ENCODE measurements at regions not wholly inside any gene's neighbourhood (a gene's known extent, or its start where the extent isn't known, plus 50 kb on each side); places are given as distances from the start of the nearest gene placed in this dataset.

DNA sequence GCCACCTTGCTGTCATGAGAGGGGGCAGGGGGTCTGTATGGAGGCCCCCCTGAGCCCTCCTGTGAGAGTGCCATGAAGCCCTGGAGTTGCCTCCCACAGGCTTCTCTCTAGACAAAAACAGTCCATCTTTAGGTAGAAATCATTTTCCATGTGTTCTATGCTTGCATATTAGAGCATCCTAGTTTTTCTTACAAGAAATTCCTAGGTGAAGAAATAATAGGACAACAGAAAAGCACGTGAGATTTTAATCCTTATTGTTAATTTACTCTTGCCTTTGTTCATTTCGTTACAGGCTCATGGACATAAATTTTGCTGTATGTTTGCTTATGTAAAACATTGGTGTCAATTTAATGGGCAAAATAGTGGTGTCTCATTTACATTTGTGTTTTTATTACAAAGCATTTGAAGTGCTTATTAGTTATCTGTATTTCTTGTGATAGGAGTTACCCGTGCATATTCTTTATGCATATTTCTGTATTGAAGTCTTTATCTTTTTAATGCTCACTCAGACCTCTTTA, 336.9 kb upstream of the RAB6C start:
- no peak for DNase-seq (ENCODE audit: low read depth)

DNA sequence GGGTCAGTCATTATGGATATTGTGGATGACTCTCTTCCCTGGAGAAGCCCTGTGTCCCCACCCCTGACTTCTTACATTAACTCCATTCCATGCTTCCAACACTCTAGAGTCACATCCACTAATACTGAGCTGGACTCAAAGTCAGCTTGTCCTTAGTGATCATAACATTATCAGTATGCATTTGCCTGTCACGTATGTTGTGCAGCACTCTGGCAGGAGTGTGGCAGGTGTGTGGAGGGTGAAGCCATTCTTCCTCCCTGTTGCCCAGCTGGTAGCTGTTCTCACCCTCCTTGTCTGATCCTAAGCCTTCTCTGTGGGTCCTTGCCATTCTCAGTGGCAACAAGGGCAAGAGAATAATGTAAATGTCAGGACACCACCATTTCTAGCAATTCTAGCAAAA, 334.1 kb upstream of the RAB6C start:
- DNase-seq (ENCODE audit: low read depth) = no peak

DNA sequence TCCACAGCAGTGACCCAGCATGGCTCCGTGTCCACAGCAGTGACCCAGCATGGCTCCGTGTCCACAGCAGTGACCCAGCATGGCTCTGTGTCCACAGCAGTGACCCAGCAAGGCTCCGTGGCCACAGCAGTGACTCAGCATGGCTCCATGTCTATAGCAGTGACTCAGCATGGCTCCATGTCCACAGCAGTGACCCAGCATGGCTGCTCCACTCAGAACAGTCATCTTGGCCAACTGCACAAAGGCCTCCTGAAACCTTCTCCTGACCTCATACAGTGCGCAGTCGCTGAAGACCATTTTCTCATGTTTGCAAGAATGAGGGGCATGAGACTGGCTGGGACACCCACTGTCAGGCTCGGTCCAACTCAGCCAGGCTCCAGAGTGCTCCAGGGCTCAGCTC, 333.4 kb upstream of the RAB6C start:
- no peak for DNase-seq (ENCODE audit: low read depth)

DNA sequence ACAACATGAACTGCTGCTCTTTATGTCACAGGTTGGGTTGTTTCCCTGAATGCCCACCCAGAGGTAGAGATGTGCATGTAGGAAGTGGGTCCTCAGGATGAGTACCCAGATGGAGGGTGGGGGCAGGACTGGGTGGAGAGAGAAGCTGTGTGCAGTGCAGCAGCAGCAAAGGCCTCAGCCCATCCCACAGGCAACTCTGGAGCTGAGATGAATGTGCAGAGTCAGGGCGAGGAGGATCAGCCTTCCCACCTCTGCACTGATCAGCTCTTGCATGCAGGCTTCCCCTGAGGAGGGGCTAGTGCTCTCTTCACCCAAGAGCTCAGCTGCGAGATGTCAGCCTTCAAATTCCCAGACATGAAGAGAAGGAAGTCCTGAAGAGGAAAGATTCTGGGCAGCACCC, 326.2 kb upstream of the RAB6C start:
- no peak for DNase-seq (ENCODE audit: low read depth)

DNA sequence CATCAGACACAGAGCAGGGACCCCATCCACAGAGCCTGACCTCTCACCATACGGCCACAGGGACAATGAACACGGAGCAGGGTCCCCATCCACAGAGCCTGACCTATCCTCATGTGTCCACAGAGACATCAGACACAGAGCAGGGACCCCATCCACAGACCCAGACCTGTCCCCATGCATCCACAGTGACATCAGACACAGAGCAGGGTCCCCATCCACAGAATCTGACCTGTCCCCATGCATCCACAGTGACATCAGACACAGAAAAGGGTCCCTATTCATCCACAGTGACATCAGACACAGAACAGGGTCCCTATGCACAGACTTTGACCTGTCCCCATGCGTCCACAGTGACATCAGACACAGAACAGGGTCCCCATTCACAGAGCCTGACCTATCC, 325.1 kb upstream of the RAB6C start:
- no peak for DNase-seq (ENCODE audit: low read depth)

DNA sequence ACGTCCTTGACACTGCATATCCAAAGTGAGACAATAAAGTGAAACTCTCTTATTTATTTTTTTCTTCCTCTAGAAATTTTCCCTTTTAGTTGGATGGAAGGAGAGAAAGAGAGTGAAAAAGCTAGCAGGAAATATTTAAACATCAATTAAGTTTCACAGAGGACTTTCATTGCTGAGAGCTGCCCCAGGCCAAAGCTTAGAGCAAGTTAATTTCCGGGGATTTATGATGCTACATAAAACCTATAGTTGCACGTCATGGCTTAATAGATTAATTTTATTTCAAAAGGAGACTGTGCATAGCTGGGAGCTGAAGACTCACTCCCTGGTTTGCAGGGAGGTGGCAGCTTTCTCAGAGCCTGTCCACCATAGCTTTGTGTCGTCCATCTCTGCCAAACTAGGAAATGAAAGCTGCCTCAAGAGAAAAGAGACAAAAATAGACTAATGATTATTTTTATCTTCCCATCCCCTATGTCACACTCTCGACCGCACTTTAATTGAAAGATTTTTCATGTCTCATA, 323.3 kb upstream of the RAB6C start:
- no peak for DNase-seq (ENCODE audit: low read depth)

DNA sequence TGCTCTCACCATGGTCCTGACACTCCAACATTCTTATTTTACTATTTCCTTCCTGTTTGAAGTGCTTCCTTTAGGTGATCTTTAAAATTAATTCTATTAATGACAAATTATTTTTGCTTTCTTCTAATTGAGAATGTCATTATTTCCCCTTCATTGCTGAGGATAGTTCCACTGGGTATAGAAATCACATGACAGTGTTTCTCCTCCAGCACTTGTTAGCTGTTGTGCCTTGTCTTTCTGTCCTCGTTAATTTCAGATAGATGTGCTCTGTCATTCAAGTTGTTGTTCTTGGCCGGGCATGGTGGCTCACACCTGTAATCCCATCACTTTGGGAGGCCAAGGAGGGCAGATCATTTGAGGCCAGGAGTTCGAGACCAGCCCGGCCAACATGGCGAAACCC, 321.0 kb upstream of the RAB6C start:
- no peak for DNase-seq (ENCODE audit: low read depth)

DNA sequence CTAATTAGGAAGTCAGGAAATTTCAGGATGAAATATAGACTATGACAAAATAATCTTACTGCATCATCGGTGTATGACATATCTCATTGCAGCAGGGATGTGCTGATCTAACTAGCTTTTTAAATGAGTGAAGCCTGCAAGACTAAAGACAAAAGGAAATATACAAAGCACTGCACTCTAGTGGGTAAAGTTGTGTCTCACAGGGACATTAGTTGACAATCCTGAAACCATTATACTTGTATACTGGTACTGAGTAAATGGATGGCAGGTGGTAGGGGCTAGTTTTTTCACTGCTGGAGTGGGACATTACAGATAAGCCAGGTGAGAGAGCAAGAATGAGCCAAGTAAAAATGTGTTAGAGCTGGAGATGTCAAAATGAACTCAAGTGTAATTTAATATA, 317.5 kb upstream of the RAB6C start:
- no peak for DNase-seq (ENCODE audit: low read depth)

DNA sequence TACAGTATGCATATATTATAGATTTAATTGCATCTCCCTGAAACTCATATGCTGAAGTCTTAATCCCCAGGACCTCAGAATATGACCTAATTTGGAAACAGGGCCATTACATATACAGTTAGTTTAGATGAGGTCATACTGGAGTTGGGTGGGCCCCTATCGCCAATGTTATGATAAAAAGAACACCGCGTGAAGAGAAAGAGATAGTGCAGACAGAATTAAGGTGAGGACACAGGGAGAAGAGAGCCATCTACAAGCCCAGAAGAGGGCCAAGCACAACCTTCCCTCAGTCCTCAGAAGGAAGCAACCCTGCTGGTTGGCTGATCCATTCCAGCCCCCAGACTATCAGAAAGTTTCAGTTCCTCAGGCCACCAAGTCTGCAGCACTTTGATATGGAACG, 311.9 kb upstream of the RAB6C start:
- no peak for DNase-seq (ENCODE audit: low read depth)

DNA sequence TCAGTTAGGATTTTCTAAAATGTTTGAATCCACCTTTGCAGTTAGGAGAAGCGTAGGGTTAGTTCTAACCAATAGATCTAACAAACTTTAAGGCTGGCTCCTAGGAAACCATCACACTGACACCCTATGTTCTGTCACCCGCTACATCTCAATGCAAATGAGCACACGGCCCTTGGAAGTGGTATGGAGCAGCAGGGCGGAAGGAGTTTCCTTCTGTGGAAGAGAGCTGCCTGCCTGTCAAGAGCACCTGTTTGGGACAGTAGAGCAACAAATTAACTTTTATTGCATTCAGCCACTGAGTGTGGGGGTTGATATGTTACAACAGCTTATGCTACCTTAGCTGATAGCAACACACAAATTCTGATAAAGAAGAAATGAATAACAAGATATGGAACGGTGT, 306.9 kb upstream of the RAB6C start:
- DNase-seq (ENCODE audit: low read depth) = no peak

DNA sequence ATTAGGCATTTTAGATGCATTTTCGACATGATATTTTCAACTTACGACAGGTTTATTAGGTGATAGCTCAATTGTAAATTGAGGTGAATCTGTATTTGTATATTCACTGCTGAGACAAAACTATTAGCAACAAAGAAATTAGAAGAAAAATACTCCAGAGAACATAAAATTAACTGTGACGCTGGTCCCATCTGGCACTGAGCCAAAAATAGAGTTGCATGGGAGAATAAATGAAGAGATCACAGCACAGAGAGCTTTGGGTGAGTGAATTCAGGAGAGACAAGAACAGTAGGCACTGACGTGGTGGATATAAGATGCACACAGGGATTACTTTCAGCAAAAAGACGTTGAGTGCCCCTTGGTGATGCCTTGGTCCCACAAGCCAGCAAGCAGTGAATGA, 306.2 kb upstream of the RAB6C start:
- DNase-seq (ENCODE audit: low read depth) = no peak

DNA sequence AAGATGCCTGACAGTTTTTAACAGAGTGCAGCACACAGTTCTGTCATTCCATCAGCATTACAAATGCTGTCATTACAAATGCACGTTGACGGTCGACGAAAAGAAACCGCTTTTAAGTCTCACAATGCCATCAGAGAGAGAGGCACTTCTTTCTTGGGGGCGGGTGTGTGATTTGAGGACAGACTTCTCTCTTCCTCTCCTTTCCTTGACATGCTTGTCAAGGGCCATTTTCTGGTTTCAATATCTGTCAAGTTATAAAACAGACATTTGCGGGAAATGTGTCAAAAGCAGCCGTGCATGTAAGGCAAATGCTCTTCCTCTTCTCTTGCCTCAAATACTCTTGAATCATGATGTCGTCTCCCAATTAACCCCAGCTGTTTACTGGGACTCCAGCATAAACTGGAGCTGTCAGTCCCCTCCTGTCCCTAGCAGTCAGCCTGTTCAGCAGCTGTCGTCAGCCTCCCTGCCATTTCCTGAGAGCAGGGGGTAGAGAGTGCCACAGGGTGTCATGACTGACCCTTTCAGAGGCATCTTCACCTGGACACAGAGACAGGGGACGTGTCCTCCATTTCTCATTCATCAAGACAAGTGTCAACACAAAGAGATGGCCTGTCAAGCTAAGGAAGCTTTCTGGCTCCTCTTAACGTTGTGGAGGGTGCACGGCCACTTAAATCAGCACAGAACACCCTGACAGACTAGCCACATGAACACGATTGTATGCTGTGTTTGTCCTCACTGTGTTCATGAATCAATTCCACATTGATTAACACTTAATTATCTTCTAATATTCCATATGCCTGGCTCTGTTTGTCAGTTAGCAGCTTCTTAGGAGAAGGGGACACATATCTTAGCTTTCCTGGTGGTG, 305.4 kb upstream of the RAB6C start:
- DNase-seq (ENCODE audit: low read depth) = no peak

DNA sequence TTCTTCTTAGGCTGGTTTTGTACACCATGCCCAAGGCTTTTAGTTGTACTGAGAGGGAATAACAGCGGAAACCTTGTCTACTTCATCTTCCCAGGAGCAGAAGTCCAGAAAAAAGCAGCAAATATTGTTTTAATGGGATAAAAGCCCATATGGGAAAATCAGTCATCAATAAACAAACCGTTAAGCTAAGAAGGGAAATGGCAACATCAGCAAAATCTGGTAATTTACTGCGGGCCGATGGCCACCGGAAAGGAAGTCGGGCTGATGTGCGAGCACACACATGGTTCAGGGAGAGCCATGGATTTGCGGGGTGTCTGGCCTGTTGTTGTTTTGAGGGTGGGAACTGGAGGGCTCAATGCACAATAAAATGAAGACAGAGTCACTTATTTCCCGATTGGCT, 300.7 kb upstream of the RAB6C start:
- no peak for DNase-seq (ENCODE audit: low read depth)

DNA sequence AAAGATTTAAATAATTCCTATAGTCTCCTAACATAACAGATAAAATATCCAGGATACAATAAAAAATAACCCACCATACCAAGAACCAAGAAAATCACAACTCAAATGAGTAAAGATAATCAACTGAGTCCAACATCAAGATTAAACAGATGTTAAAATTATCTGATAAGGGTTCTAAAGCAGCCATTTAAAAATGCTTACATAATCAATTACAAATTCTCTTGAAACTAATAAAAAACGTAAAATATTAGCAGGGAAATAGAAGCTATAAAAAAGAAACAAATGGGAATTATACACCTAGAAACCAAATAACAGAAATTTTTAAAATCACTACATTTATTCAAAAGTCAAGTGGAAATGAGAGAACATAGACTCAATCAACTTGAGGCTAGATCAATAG, 297.7 kb upstream of the RAB6C start:
- no peak for DNase-seq (ENCODE audit: low read depth)

DNA sequence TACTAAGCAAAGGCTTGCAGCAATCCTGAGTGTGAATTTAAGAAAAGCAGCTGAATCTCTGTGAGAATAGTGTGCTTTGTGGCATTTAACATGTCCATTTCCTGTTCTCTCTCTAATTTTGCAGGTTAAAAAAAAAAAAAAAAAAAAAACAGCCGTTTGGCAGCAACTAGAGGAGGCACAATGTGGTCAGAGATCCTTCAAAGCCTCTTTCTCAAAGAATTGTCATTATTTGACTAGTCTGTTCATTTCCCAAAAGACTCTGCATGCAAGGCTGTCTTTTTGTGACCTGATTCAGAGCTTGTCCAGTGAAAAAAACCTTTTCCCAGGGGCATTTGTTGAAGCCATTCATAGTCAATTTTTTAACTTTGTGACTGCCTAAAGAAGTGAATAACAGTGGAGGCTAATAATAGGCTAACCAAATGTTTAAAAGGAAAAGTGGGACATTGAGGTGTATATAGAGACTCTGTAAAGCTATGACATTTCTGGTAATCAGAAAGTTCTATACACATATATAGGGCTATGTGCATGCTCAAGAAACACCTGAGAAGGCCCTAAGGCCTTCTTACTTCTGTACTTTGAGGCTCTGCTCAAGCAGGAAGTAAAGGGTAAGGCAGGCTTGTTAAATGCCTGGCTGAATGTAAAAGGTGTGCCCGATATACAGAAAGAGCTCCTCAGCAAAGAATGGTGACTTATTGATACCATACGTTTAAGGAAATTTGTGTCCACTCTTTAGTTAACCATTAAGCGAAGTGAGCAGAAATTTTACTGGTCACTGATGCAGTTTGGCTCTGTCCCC, 289.6 kb upstream of the RAB6C start:
- no peak for DNase-seq (ENCODE audit: low read depth)

DNA sequence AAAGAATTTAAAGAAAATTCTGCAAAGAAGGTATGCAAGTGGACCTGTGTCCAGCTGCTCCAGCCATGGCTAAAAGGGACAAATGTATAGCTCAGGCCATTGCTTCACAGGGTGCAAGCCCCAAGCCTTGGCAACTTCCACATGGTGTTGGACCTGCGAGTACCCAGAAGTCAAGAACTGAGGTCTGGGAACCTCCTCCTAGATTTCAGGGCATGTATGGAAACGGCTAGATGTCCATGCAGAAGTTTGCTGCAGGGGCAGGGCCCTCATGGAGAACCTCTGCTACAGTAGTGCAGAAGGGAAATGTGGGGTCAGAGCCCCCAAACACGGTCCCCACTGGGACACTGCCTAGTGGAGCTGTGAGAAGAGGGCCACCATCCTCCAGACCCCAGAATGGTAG, 284.0 kb upstream of the RAB6C start:
- DNase-seq (ENCODE audit: low read depth) = no peak

DNA sequence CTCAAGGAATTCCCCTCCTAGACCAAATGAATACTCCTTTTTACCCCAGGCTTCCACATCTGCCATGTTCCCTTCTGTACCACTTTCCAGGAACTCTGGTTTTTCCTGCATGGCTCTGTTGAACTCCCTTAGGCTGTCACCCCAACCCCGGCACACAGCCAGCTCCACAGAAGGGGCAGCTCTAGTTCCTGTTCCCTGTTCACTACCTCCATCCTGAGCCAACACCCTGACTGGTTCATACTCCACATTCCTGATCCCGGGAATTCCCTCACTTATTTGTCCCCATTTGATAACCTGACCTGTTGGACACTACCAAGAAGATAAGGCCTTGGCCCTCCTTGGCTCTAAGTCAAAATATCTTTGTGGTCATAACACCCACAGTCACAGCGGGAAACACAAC, 280.9 kb upstream of the RAB6C start:
- no peak for DNase-seq (ENCODE audit: low read depth)

DNA sequence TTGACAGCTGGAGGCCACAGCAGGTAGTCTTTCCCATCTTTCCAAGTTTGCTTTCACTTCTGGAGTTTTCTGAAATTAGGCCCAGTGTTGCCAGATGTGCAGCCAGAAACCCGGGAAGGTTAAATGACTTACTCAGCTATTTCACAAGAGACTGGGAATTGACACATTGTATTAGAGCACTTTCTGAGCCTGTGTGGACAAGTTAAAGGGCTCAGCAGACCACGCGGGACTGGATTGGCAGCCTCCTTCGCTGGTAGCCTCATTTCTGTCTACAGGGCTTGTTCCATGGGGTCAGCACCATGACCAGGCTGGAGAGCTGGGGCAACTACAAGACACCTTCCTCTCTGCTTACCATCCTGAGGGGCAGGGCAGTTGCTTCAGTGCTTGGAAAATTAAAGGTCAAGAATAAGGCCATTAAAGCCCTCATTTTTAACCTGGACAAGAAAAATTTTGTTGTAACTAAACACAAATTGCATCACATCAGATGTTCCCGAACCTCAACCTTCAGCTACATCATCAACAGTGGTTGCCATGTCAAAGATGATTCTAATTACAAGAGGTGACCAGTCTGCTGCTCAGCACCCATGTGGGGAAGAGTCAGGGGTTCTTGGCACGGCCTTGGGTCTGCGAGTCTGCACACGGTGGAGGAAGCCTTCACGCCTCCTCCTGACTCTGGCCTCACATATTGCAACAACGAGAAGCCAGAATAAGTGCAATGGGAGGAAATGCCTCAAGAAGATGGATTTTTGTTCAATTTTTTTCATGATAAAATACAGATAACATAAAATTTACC, 279.5 kb upstream of the RAB6C start:
- no peak for DNase-seq (ENCODE audit: low read depth)

DNA sequence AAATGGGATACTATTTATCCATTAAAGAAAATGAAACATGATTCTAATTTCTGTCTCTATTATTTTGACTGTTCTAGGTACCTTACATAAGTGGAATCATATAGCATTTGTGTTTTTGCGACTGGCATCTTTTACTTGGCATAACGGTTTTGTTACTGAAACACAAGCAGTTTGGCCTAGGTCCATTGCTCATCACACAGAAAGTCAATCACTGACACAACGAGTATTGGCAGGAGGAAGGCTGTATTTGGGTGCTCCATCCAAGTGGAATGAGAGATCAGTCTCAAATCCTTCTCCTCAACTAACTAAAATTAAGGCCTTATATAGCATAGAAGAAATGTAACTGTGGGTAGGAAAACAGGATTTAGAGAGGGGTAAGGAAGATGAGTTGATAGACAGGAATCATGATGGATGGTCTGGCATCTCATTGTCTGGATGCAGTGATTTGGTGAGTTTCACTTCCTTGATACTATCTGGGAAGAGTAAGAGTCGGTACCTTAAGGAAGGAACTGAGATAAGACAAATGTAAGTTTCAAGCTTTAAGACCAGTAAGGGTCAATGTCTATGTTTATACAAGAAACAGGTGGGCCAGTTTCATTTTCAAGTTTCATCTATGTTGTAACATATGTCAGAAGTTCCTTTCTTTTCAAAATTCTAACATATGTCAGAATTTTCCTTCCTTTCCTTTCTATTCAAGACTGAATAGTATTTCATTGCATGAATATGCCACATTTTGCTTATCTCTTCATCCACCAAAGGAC, 276.9 kb upstream of the RAB6C start:
- no peak for DNase-seq (ENCODE audit: low read depth)

DNA sequence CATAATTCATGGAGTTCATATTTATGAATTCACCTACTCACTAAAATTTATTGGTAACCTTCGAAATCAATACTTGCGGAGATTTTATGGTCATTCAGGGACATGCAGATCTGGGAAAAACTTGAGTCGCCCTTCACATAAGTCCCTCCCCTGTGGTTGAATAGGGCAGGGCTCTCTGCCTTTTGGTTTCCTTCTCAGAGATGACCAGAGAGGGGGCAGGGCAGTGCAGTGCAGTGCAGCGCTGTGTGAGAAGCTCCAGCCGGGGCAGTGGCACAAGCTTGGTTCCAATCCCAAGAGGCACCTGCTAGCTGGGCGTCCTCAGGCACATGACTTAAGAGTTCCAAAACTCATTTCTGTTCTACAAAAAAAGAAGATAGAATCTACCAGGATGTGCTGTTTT, 274.4 kb upstream of the RAB6C start:
- no peak for DNase-seq (ENCODE audit: low read depth)

DNA sequence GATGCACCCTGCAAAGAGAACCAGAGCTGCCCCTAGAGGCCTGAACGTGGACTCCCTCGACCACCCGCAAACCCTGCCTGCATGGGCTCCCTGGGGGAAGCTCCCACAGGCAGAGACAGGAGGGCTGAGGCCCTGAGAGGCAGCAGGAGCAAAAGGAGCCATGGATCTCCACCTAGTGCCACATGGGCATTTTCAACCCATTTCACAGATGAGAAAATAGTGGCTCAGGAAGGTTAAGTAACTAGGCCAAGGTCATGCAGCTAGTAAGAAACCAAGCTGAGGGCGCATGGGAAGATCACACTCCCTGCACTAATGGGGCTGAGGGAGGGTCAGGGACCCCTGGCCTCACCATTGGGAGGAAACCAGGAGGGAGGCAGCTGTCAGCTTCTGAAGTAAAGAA, 271.7 kb upstream of the RAB6C start:
- DNase-seq (ENCODE audit: low read depth) = no peak
